ENCODE measurements at regions not wholly inside any gene's neighbourhood (a gene's known extent, or its start where the extent isn't known, plus 50 kb on each side); places are given as distances from the start of the nearest gene placed in this dataset.

GRCh38 chr21:36532769-36533467, 53.0 kb upstream of the CLDN14 start:
- DNase-seq: no peak
- in situ Hi-C loops (cut with HindIII; ENCODE audit: low pct_ligation_motif_present, low pct_unique_long_range_greater_than_20kb, low sequenced_read_pairs): no loop called here

- in situ Hi-C loops (cut with HindIII; ENCODE audit: low pct_ligation_motif_present, low pct_unique_long_range_greater_than_20kb, low sequenced_read_pairs): no loop called here
- no peak for DNase-seq
These were observed 53.5 kb upstream of the CLDN14 start for GRCh38 chr21:36533468-36533848.

- no peak for DNase-seq
- in situ Hi-C loops (cut with HindIII; ENCODE audit: low pct_ligation_motif_present, low pct_unique_long_range_greater_than_20kb, low sequenced_read_pairs): no loop called here
These were observed 54.7 kb upstream of the CLDN14 start for GRCh38 chr21:36534656-36535055.

GRCh38 chr21:36535618-36536241, 55.8 kb upstream of the CLDN14 start:
- DNase-seq: no peak

GRCh38 chr21:36538761-36539160, 58.8 kb upstream of the CLDN14 start:
- in situ Hi-C loops (cut with HindIII; ENCODE audit: low pct_ligation_motif_present, low pct_unique_long_range_greater_than_20kb, low sequenced_read_pairs): no loop called here
- DNase-seq: no peak

More at GRCh38 chr21:36535618-36536241, 55.8 kb upstream of the CLDN14 start:
- in situ Hi-C loops (cut with HindIII; ENCODE audit: low pct_ligation_motif_present, low pct_unique_long_range_greater_than_20kb, low sequenced_read_pairs): no loop called here

GRCh38 chr21:36539434-36540150, 59.7 kb upstream of the CLDN14 start:
- in situ Hi-C loops (cut with HindIII; ENCODE audit: low pct_ligation_motif_present, low pct_unique_long_range_greater_than_20kb, low sequenced_read_pairs): no loop called here

GRCh38 chr21:36540700-36541099, 60.8 kb upstream of the CLDN14 start:
- in situ Hi-C loops (cut with HindIII; ENCODE audit: low pct_ligation_motif_present, low pct_unique_long_range_greater_than_20kb, low sequenced_read_pairs): no loop called here
- no peak for DNase-seq

More at GRCh38 chr21:36539434-36540150, 59.7 kb upstream of the CLDN14 start:
- DNase-seq: no peak

- DNase-seq: no peak
- in situ Hi-C loops (cut with HindIII; ENCODE audit: low pct_ligation_motif_present, low pct_unique_long_range_greater_than_20kb, low sequenced_read_pairs): no loop called here
These were observed 61.8 kb upstream of the CLDN14 start for GRCh38 chr21:36541721-36542139.

- in situ Hi-C loops (cut with HindIII; ENCODE audit: low pct_ligation_motif_present, low pct_unique_long_range_greater_than_20kb, low sequenced_read_pairs): no loop called here
- no peak for DNase-seq
These were observed 62.6 kb upstream of the CLDN14 start for GRCh38 chr21:36542312-36543101.

- in situ Hi-C loops (cut with HindIII; ENCODE audit: low pct_ligation_motif_present, low pct_unique_long_range_greater_than_20kb, low sequenced_read_pairs): no loop called here
- DNase-seq: no peak
These were observed 64.0 kb upstream of the CLDN14 start for GRCh38 chr21:36543924-36544323.

GRCh38 chr21:36544545-36544944, 64.6 kb upstream of the CLDN14 start:
- DNase-seq: no peak
- in situ Hi-C loops (cut with HindIII; ENCODE audit: low pct_ligation_motif_present, low pct_unique_long_range_greater_than_20kb, low sequenced_read_pairs): no loop called here

- DNase-seq: no peak
- in situ Hi-C loops (cut with HindIII; ENCODE audit: low pct_ligation_motif_present, low pct_unique_long_range_greater_than_20kb, low sequenced_read_pairs): no loop called here
These were observed 66.0 kb upstream of the CLDN14 start for GRCh38 chr21:36545776-36546511.

GRCh38 chr21:36547464-36547863, 67.5 kb upstream of the CLDN14 start:
- in situ Hi-C loops (cut with HindIII; ENCODE audit: low pct_ligation_motif_present, low pct_unique_long_range_greater_than_20kb, low sequenced_read_pairs): no loop called here
- DNase-seq: no peak

GRCh38 chr21:36548866-36549265, 68.9 kb upstream of the CLDN14 start:
- in situ Hi-C loops (cut with HindIII; ENCODE audit: low pct_ligation_motif_present, low pct_unique_long_range_greater_than_20kb, low sequenced_read_pairs): no loop called here

GRCh38 chr21:36549470-36549869, 69.5 kb upstream of the CLDN14 start:
- in situ Hi-C loops (cut with HindIII; ENCODE audit: low pct_ligation_motif_present, low pct_unique_long_range_greater_than_20kb, low sequenced_read_pairs): no loop called here
- no peak for DNase-seq

More at GRCh38 chr21:36548866-36549265, 68.9 kb upstream of the CLDN14 start:
- no peak for DNase-seq

- in situ Hi-C loops (cut with HindIII; ENCODE audit: low pct_ligation_motif_present, low pct_unique_long_range_greater_than_20kb, low sequenced_read_pairs): no loop called here
- no peak for DNase-seq
These were observed 70.8 kb upstream of the CLDN14 start for GRCh38 chr21:36550761-36551160.

- in situ Hi-C loops (cut with HindIII; ENCODE audit: low pct_ligation_motif_present, low pct_unique_long_range_greater_than_20kb, low sequenced_read_pairs): no loop called here
- DNase-seq: no peak
These were observed 71.4 kb upstream of the CLDN14 start for GRCh38 chr21:36551321-36551720.

- in situ Hi-C loops (cut with HindIII; ENCODE audit: low pct_ligation_motif_present, low pct_unique_long_range_greater_than_20kb, low sequenced_read_pairs): no loop called here
- no peak for DNase-seq
These were observed 72.0 kb upstream of the CLDN14 start for GRCh38 chr21:36551731-36552433.
